ENCODE measurements at regions not wholly inside any gene's neighbourhood (a gene's known extent, or its start where the extent isn't known, plus 50 kb on each side); places are given as distances from the start of the nearest gene placed in this dataset.

DNA sequence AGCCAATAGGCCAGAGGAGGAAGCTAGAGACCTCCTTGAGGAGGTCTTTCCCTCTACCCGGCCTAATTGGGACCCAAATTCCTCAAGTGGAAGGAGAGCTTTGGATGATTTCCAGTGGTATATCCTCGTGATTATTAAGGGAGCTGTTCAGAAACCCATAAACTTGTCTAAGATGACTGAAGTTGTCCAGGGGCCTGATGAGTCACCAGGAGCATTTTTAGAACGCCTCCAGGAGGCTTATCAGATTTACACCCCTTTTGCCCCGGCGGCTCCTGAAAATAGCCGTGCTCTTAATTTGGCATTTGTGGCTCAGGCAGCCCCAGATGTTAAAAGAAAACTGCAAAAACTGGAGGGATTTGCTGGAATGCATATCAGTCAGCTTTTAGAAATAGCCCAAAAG, 198.1 kb downstream of the ZNF486 start:
- TF ChIP-seq, protein P1, sequence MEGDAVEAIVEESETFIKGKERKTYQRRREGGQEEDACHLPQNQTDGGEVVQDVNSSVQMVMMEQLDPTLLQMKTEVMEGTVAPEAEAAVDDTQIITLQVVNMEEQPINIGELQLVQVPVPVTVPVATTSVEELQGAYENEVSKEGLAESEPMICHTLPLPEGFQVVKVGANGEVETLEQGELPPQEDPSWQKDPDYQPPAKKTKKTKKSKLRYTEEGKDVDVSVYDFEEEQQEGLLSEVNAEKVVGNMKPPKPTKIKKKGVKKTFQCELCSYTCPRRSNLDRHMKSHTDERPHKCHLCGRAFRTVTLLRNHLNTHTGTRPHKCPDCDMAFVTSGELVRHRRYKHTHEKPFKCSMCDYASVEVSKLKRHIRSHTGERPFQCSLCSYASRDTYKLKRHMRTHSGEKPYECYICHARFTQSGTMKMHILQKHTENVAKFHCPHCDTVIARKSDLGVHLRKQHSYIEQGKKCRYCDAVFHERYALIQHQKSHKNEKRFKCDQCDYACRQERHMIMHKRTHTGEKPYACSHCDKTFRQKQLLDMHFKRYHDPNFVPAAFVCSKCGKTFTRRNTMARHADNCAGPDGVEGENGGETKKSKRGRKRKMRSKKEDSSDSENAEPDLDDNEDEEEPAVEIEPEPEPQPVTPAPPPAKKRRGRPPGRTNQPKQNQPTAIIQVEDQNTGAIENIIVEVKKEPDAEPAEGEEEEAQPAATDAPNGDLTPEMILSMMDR (IDR thresholded peaks at IDR 0.05; ENCODE audit: low read length) = no peak
- no peak for TF ChIP-seq EZH2 (IDR thresholded peaks at IDR 0.05; ENCODE audit: borderline replicate concordance, low read length)
